ENCODE measurements at regions not wholly inside any gene's neighbourhood (a gene's known extent, or its start where the extent isn't known, plus 50 kb on each side); places are given as distances from the start of the nearest gene placed in this dataset.

DNA sequence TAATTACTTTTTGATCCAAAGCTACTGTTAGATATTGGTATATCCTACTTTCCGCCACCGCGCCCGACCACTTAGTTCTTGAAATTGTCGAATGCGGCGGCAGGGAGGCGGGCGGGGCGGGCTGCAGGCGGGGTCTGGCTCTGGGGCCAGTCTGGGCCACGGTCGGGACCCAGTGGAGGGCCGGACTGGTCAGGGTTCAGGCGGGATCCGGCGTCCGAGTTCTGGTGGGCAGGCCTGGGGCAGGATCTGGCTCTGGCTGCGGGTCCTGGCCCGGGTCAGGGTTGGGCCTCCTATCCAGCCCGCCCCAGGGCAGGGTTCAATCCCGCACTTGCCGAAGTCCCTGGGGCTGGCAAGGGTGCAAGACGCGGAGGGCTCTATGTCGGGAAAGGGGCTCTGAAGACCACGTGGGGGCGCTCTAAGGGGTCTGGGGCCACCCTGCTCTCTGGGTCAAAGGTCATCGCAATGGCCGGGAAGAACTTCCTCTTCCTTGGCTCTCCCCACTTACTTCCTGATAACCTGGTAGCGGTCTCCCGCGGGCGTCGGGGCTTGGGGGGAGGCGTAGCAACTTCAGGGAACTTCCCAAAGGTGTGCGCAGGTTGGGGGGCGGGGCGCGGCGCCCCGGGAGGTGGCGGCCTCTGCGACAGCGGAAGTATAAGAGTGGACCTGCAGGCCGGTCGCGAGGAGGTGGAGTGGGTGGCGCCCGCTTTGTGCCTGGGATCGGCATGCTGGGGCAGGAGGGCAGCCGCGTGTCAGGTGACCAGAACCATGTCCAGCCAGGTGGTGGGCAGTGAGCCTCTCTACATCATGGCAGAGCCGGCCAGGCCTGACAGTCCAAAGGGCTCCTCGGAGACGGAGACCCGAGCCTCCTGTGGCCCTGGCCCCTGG, 83.4 kb downstream of the MRPL57 start:
- TF ChIP-seq FOXK2 (IDR thresholded peaks at IDR 0.05) (no peak), ELF4 (IDR thresholded peaks at IDR 0.05) (no peak), TARDBP (IDR thresholded peaks at IDR 0.05) (no peak), SUZ12 (IDR thresholded peaks at IDR 0.05) (no peak), FOXM1 (IDR thresholded peaks at IDR 0.05; ENCODE audit: borderline replicate concordance) (no peak), NFRKB (IDR thresholded peaks at IDR 0.05) (no peak), HDGF (IDR thresholded peaks at IDR 0.05; ENCODE audit: borderline replicate concordance) (no peak), BHLHE40 (IDR thresholded peaks at IDR 0.05; ENCODE audit: borderline replicate concordance) (no peak), L3MBTL2 (conservative IDR thresholded peaks at IDR 0.05) (no peak), ZNF384 (IDR thresholded peaks at IDR 0.05) (no peak), SP1 (IDR thresholded peaks at IDR 0.05) (no peak), FOXA1 (IDR thresholded peaks at IDR 0.05) (no peak), ARNT (IDR thresholded peaks at IDR 0.05) (no peak), CTBP1 (IDR thresholded peaks at IDR 0.05; ENCODE audit: borderline replicate concordance) (no peak)

All from HEK293T (cell line).